Stimulated activated CD4-positive, alpha-beta T cell treated with anti-CD3 and anti-CD28 coated beads, Interleukin-2, amount 100 ng/mL, for 24 hours (primary cell): ENCODE measurements at regions not wholly inside any gene's neighbourhood (a gene's known extent, or its start where the extent isn't known, plus 50 kb on each side); places are given as distances from the start of the nearest gene placed in this dataset.
"Not testable (repeated sequence)": the region's sequence is repeated elsewhere in the genome, so short reads cannot be mapped to it uniquely, and the experiment has no call there.

Experiments
- DNase-seq, 2 donors: peaks; one replicate each; pipeline ENCODE4 v3.0.0-alpha.2; 2020

DNA sequence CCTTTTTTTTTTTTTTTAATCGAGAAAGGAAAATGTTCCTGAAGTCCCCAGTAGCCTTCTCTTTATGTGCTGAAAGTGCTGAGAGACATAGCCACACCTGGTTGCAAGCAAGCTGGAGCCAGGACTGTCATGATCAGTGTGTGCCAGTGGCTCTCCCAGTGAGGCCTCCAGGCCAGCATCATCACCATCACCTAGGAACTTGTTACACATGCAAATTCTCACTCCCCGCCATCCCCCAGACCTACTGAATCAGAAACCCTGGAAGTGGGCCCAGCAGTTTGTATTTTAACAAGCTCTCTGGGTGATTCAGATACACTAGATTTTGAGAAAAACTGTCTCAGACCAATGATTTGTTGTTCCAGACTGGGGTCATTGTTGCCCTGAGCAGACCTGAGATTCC, 181.9 kb upstream of the GLRA1 start:
- no peak for DNase-seq

DNA sequence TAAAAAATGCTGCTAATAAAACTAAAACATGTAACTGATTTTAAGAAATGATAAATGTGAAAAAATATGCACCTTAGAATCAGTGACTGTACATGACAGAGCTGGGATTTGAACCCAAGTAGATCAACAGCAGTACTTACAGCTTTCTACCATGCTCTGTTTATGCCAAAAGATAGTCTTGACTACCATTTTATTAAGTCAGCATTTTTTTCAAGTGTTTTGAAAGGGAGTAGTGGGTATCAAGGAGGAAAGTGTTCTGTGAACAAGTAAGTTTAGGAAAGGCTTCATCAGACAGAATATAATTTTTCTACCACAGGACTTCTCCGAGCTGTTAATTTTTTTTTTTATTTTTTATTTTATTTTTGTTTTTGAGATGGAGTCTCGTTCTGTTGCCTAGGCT, 180.4 kb upstream of the GLRA1 start:
- no peak for DNase-seq

DNA sequence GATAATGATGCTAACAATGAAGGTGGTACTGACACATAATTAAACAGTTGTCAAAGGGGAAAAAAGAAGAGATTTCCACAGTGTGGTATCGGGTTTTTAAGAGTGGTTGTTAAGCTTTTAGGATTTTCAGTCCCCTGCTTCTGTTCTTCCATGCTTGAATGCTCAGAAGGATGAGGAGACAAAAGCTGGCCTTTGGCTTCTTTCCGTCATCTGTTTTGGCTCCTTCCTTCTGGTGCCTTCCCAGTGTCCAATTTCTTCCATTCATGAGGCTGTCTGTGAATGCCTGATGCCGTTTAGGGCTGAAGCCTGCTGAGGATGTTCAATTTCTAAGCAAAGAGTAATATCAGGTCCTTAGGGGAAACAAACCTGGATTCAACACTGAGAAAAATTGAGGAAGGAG, 179.6 kb upstream of the GLRA1 start:
- no peak for DNase-seq

DNA sequence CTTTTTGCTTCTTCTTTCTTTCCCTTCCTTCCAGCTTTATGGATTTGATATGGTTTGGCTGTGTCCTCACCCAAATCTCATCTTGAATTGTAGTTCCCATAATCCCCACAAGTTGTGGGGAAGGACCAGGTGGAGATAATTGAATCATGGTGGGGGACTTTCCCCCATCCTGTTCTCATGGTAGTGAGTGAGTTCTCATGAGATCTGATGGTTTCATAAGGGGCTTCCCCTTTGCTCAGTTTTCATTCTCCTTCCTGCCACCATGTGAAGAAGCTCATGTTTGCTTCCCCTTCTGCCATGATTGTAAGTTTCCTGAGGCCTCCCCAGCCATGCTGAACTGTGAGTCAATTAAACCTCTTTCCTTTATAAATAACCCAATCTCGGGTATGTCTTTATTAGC, 178.3 kb upstream of the GLRA1 start:
- not testable (repeated sequence) for DNase-seq

DNA sequence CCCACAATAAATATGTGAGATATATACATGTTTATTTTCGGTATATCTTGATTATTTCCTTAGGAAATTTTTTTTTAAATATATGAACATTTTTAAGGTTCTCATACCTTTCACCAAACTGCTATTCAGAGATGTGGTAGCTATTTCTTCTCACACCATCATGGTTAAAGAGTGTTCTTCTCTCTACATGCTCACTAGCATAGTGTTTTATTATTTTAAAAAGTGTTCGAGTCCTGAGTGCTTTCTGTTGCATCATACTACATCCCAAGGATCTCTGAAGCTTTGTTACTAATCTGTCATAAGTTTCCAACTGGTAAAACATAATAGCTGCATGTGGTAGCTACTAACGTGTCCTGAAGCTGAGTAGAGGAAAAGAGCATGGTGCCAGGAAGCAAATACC, 177.4 kb upstream of the GLRA1 start:
- DNase-seq = no peak

DNA sequence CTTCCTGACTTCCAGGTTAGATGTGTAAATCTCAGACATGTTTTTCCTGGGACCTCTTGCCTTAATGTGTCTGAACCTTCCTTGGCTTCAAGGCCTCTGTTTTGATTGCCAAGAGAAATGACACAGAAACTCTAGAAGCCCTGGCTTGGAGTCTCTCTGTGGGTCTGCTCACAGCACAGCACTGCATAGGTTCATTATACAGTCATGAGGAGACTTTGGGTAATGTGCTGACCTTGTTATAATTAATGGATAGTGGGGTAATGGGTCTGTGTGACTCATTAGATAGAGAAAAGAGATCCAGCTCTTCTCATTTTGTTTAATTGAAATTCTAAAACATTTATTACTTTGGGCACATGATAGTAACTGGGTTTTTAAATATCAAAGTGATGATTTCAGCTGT, 175.8 kb upstream of the GLRA1 start:
- no peak for DNase-seq

DNA sequence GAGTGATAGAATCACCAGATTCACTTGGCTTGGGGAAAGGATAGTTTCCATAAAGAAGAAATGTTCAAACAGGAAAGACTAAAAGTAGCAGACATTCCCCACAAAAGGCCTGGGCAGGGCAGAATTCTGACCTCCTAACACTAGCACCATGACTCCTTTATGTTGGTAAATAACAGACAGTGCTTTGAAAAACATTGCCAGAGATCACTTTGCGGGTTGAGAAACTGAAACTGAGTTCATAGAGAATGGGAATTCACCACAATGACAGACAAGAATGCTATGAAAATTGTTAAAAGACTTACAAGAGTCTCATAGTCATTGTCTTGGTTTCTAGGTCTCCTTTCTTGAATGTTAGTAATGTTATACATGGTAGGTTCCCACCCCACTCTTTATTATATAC, 172.5 kb upstream of the GLRA1 start:
- no peak for DNase-seq

DNA sequence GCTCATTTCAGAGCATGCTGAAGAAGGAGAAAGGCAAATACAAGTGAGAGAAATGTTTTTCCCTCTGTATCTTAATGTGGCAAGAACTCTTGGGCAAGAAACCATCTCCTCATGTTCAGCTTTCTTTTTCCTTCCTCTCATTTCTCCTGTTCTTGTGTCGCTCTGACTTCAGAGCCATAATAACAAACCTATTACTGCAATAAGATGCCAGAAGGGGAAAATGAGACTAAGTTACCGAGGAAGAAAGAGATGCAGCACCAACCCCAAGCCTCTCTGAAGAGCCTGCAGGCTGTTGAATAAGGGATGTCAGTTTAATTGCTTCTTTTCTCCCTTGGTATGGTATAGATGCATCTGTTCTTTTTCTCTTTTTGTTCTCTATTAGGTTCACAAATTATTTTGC, 170.1 kb upstream of the GLRA1 start:
- no peak for DNase-seq

DNA sequence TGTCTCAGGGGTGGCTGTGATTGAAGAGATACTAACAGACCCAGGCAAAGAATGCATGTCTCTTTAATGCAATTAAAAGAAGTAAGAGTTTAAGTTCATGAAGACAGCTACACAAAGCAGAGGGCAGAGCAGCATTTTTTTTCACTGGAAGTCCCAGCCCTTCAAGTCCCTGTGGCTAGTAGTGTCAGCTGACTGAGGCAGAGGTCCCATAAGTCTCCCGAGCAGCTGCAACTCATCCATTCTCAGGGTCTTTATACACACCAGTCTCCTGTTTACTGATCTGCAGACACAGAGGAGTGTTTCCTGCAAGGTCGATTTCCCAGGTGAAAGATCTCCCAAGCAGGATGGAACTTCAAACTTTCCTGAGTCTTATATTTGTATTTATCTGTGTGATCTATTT, 169.4 kb upstream of the GLRA1 start:
- no peak for DNase-seq

DNA sequence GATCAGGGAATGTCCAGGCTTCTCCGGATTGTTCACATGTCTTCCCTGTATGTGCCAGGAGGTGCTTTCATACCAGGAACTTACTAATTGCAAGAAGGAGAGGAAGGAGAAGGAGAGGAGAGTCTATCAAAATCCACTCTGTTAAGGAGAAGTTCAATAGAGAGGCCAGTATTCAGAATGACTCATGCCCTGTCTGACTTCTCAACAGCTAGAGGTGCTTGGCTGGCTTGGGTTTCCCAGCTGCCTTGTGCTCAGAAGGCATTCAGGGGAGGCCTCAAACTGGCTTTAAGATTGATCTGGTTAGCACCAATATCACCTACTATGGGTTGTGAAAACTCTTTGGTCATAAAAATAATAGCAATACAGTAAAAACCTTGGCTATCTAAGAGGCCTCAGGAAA, 167.9 kb upstream of the GLRA1 start:
- no peak for DNase-seq

DNA sequence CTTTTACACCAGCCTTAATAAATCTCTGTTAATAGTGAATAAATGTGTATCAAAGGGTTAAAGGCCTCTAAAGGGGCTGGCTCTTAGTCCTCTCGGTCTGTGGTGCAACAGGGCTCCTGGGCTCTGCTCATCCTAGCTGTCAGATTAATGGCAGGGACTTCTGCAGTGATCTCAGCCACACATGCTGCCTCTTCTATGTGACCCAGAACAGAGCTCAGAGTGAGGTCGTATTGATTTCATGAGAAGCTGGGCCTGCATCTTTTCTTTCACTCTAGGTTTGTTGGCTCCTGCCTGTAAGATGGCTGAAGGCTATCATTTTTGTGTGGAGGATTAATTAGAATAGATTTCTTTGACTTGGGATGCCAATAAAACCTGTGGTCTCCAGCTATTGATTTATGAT, 165.0 kb upstream of the GLRA1 start:
- DNase-seq = no peak

DNA sequence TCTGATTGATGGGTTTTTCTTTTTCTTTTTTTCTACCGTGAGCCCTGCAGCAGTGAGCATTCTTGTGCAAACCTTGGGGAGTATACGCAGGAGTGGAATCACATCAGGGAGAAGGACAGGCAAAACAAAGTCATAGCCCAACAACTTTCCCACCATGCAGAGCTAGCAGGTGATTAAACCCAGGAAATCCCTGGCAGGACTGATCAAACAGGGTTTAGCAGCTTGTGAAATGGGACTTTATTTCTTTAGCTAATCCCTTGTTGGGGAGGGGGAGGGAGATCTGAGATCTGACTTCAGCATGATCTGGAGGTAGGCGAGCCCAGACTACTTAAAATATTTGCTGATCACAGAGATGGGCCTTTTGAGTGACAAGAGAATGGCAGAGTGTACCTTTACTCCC, 162.0 kb upstream of the GLRA1 start:
- no peak for DNase-seq

DNA sequence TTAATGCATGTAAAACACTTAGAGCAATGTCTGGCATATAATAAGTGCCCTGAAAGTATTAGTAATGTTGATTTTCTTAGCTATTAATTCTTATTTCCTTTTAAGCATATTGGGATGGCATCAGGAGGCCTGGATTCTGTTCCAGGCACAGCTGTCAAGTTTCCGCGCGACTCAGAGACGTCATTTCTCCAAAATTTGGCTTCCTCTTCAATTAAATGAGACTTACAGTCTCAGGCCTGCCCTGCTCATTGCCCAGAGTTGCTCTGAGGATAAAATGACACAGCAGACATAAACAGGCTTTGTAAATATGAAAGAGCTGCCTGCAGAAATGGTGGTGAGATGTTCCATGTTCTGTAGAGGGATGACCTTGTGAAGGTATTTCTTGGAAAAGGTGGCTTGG, 159.8 kb upstream of the GLRA1 start:
- no peak for DNase-seq

DNA sequence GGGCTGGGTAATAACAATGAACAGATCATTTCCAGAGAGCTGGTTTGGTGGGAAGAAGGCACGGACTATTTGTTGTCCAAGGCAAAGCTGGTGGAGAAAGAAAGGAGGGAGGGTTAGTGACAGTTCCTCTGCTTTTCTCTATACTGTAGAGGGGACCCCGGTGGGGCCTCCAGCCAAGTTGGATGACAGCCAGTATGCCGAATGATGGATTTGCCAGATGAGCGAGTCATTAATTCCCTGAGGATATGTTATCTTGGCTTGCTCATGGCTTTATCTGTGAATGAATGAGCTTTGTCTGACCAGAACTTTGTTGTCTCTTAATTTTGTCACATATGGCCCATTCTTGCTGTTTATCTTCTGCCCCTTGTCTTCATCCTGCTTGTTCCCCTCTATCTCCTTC, 158.6 kb upstream of the GLRA1 start:
- no peak for DNase-seq

DNA sequence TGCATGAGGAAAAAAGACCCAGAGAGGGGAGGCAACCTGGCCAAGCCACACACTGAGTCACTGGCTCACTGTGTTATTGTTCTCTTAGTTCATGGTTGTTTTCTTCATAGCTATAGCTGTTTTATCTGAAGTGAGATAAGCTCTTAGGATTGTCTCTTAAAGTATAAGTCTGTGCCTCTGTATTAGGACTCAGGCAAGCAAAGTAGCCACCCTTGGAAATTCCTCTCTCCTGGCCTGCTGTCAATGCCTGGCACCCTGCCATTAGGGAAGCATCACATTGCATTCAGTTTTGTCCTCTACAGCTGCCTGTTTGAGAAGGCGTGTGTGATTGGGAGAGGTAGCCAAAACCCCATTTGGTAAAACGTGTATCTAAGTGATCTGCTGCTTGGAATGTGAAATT, 147.4 kb upstream of the GLRA1 start:
- DNase-seq = no peak

DNA sequence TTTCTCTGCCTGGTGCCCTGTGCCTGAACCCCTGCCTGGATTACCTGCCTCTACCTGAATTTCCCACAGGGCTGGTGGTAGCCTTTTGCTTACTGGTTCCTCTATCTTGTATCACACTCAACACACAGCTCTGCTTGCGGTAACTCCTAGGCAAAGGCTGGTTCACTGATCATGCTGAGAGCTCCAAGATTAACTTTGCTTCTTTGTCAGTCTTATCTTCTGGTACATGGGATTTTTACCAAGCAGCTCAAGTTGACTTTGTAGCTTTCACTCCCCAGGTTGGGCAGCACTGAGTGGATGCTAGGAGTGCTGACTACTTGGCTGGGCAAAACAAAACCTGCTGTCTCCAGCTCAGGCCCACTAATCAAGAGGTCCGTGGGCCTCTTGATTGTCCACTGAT, 145.9 kb upstream of the GLRA1 start:
- DNase-seq = no peak

DNA sequence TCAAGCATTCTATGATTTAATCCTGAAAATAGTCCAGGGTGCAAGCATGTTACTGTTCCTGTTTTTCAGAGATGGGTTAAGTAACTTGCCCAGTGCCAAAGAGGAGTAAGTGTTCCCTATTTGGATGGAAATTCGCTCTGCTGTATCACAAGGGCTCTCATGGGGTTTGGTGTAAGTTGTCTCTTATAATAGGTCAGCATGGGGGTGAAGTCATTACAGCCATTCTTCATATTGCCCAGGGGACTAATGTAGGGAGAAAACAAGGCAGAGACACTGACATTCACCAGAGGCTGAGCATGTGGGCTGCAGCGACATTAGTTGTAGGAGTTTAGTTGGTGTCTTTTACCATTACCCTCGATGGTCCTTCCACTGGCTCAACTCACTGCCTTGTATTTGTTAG, 142.1 kb upstream of the GLRA1 start:
- DNase-seq = no peak

DNA sequence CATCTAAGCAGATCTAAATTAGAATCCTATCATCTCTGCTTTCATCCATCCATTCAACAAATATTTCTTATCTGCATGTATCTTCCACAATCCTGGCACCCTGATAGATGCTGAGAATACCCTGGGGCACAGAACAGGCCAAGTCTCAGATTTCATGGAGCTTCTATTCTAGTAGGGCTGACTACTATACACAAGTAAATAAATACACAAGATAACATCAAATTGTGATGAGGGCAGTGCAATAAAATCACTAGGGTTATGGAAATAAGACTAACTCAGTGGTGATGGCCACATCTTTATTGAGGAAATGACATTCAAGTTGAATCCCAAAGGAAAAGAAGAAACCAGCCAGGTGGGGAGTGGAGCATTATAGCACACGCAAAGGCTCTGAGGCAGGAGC, 138.4 kb upstream of the GLRA1 start:
- DNase-seq = no peak

DNA sequence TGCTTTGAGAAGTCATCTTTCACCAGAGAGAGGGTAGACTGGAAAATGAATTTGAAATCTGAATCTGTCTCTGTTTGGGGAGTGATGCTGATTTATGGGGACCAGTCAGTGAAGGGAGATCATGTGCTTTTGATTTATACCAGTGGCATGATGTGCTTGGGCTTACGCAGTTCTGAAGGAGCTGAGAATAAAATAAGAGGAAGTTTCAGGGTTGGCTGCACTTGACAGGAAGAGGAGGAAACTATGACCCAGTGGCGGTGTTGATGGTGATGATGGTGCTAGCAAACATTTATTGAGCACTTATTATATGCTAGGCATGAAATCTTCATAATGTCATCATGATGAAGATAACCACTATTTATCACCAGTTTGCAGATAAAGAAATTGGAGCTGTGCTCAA, 136.4 kb upstream of the GLRA1 start:
- DNase-seq = no peak

DNA sequence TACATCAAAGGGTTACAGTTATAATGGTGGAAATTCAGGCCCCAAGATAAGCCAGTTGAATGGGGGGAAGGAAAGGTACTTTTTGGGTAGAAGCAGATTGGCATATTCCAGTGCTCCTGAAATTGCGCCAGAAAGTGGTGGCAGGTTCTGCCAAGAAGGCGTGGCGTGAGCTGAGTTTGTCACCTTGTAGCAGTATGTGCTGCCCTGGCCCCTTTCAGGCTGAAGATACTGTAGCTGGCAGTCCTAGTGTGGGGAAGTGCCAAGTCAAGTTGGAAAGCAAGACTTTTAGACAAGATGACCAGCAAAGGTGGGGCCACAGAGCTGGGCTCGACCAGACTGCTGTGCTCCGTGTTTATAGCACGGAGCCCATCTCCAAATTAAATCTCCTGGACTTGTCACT, 133.6 kb upstream of the GLRA1 start:
- DNase-seq = no peak

DNA sequence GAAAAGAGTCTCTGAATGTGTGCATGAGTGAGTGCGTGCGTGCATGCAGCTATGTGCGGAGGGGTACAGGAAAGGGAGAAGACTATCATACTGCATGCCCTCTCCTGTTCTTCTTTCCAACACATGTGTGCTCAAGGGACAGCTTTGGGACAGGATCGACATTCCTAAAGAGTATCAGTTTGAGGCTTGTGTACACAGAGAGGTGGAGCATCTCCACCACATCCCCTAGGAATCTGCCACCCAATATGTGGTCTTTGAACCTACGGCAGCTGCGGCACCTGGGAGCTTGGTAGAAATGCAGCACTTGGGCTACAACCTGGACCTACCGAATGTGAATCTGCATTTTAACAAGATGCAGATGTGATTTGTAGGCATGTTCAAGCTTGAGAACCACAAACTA, 132.3 kb upstream of the GLRA1 start:
- DNase-seq = no peak

DNA sequence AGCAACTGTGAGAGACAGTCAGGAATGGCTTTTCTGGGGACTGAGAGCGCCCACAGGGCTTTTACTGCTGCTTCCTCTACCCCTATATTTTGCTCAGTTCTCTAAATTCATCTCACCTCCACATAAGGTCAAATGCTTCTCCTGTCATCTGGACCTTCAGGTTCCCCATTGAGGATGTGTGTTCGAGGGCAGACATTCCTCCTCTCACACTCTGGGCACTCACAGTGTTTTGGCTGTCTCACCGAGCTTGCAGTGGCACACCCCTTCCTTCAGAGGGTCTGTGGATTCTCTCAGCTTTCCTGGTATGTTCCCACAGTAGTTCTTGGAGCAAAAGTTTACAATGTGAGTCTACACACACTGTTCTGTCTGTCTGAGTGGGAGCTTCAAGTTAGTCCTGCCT, 127.8 kb upstream of the GLRA1 start:
- no peak for DNase-seq

DNA sequence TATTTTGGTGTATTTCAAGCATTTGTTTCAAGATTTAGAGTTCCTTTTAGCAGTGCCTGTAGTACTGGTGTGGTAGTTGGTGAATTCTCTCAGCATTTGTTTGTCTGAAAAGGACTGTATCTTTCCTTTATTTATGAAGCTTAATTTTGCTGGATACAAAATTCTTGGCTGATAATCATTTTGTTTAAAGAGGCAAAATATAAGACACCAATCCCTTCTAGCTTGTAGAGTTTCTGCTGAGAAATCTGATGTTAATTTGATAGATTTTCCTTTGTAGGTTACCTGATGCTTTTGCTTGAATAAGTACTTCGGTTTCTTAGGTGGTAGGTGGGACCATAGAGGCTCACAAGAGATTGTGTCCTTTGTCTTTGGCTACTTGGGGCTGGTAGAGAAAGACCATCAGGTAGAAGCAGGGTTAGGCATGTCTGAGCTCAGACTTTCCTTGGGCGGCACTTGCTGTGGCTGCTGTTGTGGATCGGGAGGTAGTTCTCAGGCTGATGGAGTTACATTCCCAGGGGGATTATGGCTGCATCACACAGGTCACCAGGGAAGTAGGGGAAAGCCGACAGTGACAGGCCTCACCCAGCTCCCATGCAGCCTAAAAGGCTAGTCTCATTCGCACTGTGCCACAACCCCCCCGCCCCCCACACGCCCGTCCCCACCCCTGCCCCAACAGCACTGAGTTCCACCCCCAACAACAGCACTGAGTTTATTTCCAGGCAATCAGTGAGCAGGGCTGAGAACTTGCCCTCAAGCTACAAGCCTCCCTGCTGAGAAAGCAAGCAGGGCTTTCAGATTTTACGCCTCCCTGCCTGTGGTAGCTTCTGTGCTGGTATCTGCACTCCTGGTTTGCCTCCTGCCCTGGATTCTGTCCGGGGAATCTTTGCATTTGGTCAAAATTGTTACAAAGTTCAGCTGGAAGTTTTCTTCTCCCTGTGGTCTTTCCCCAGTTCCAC, 127.1 kb upstream of the GLRA1 start:
- no peak for DNase-seq

DNA sequence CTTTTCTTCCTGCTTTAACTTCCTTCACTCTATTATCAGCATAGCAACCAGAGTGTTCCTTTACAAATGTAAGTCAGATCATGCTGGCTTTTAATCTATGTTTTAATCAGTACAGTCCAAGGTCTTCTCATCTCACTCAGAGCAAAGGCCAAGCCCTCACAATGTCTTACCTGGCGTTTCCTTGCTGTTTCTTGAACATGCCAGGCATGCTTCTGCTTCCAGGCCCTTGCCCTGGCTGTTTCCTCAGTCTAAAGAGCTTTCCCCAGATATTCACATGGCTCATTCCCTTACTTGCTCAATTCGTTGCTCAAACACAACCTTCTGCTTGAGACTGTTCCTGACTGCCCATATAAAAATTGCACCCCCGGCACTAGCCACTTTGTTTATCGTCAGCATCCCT, 121.7 kb upstream of the GLRA1 start:
- DNase-seq = no peak

DNA sequence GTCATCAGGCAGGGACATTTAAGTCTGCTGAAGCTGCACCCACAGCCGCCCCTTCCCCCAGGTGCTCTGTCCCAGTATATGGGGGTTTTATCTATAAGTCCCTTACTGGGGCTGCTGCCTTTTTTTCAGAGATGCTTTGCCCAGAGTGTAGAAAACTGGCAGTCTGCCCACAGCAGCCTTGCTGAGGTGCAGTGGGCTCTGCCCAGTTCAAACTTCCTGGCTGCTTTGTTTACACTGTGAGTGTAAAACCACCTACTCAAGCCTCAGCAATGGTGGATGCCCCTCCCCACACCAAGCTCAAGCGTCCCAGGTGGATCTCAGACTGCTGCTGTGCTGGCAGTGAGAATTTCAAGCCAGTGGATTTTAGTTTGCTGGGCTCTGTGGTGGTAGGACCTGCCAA, 114.2 kb upstream of the GLRA1 start:
- not testable (repeated sequence) for DNase-seq
